ENCODE measurements at regions not wholly inside any gene's neighbourhood (a gene's known extent, or its start where the extent isn't known, plus 50 kb on each side); places are given as distances from the start of the nearest gene placed in this dataset.

GRCh38 chr15:70152070-70152480 is 54.4 kb upstream of the TLE3 start:
- DNase-seq = peak; percentile 58
- ATAC-seq = peak; percentile 7 to 28
- intact Hi-C loops (cut with DNase I) = no loop called here

DNA sequence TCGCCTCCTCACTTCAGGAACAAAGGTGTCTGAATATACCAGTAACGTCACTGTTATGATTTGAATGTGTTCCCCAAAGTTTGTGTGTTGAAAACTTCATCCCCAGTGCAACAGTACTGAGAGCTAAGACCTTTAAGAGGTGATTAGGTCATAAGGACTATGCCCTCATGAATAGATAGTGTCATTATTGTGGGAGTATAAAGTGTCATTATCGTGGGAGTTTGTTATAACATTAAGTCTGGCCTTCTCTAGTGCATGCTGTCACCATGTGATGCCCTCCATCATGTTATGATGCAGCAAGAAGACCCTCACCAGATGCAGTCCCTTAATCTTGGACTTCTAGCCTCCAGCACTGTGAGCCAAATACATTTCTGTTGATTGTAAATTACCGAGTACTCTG is 53.7 kb upstream of the TLE3 start:
- intact Hi-C loops (cut with DNase I) = no loop called here
- no peak for ATAC-seq

DNA sequence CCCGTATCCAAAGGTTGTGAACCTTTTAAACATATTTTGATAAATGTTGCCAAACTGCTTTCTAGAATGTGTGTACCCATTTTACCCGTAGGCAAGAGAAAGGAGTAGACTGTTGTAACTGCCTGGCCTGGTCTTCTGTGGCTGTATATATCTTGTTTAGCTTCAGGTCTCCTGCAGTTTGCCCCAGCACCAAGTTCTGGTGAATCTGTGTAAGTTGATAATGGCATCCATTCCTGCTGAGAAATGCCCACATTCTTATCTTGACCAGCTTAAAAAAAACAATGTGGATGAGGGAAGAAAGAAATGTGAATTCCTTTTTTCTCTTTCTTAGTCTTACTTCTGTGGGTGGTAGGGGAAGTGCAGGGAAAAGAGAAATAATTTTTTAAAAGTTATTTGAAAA is 53.3 kb upstream of the TLE3 start:
- DNase-seq (no peak), ATAC-seq (no peak)
- intact Hi-C loops (cut with DNase I) = no loop called here

More for the DNA sequence above, 53.7 kb upstream of the TLE3 start:
- DNase-seq = no peak

- DNase-seq = no peak
- no peak for ATAC-seq
- intact Hi-C loops (cut with DNase I) = no loop called here
Observed at GRCh38 chr15:70150405-70150747, 52.7 kb upstream of the TLE3 start.

- no peak for ATAC-seq
- DNase-seq = no peak
- intact Hi-C loops (cut with DNase I) = no loop called here
Observed at GRCh38 chr15:70149667-70150404, 52.1 kb upstream of the TLE3 start.

DNA sequence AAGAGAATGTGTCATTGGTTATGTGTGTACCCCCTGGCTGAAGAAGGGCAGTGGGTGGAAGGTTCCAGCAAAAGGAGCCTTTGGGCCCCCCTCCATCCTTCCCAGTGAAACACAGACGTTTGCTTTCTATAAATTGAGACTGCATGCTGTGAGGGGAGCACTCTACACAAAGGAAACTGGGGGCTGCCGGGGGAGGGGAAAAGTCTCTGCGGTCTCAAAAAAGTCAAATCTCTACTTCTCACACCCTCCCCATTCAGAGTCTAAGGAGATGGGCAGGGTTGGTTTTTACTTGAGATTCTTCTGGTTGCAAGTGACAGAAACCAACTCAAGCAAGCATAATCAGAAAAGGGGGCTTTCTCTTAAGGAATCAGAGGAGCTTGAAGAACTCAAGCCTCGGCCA is 50.1 kb upstream of the TLE3 start:
- ATAC-seq (no peak), DNase-seq (no peak)
- intact Hi-C loops (cut with DNase I) = no loop called here

Data from left cardiac atrium (tissue), 4 donors.